ENCODE measurements at regions not wholly inside any gene's neighbourhood (a gene's known extent, or its start where the extent isn't known, plus 50 kb on each side); places are given as distances from the start of the nearest gene placed in this dataset.

GRCh38 chr2:103734911-103735310, 973.1 kb downstream of the TMEM182 start:
- DNase-seq: no peak

- DNase-seq: no peak
These were observed 976.3 kb downstream of the TMEM182 start for GRCh38 chr2:103738108-103738507.

- no peak for DNase-seq
These were observed 976.8 kb downstream of the TMEM182 start for GRCh38 chr2:103738606-103739005.

GRCh38 chr2:103739186-103739585, 977.4 kb downstream of the TMEM182 start:
- DNase-seq: no peak

GRCh38 chr2:103739921-103740320, 978.1 kb downstream of the TMEM182 start:
- no peak for DNase-seq

- no peak for DNase-seq
These were observed 978.8 kb downstream of the TMEM182 start for GRCh38 chr2:103740631-103741030.

GRCh38 chr2:103743195-103743594, 981.4 kb downstream of the TMEM182 start:
- no peak for DNase-seq

- DNase-seq: no peak
These were observed 992.7 kb downstream of the TMEM182 start for GRCh38 chr2:103754530-103754929.

- no peak for DNase-seq
These were observed 1012.1 kb downstream of the TMEM182 start for GRCh38 chr2:103773884-103774283.

- DNase-seq: no peak
These were observed 1018.4 kb downstream of the TMEM182 start for GRCh38 chr2:103780088-103780702.

GRCh38 chr2:103781313-103781712, 1019.5 kb downstream of the TMEM182 start:
- no peak for DNase-seq

GRCh38 chr2:103784261-103784660, 1022.4 kb downstream of the TMEM182 start:
- DNase-seq: peak in 6 of 56 donors; percentile 0 to 17 (median 4)

GRCh38 chr2:103785432-103785831, 1023.6 kb downstream of the TMEM182 start:
- no peak for DNase-seq

- DNase-seq: no peak
These were observed 1024.1 kb downstream of the TMEM182 start for GRCh38 chr2:103785956-103786355.

- DNase-seq: peak in 9 of 56 donors; percentile 0 to 23 (median 9)
These were observed 1026.6 kb downstream of the TMEM182 start for GRCh38 chr2:103788389-103788788.

- no peak for DNase-seq
These were observed 1027.1 kb downstream of the TMEM182 start for GRCh38 chr2:103788951-103789350.

GRCh38 chr2:103789381-103790095, 1027.7 kb downstream of the TMEM182 start:
- peak in 50 of 56 donors; percentile 1 to 77 (median 30) for DNase-seq

GRCh38 chr2:103792042-103792441, 1030.2 kb downstream of the TMEM182 start:
- DNase-seq: no peak

GRCh38 chr2:103798291-103798690, 1036.5 kb downstream of the TMEM182 start:
- no peak for DNase-seq

GRCh38 chr2:103804013-103804412, 1042.2 kb downstream of the TMEM182 start:
- no peak for DNase-seq

- no peak for DNase-seq
These were observed 1043.9 kb downstream of the TMEM182 start for GRCh38 chr2:103805746-103806145.

GRCh38 chr2:103808814-103809213, 1045.1 kb upstream of the POU3F3 start:
- no peak for DNase-seq

GRCh38 chr2:103809415-103809814, 1044.5 kb upstream of the POU3F3 start:
- no peak for DNase-seq
